Transverse colon (tissue), 4 donors: ENCODE measurements at regions not wholly inside any gene's neighbourhood (a gene's known extent, or its start where the extent isn't known, plus 50 kb on each side); places are given as distances from the start of the nearest gene placed in this dataset.
A peak's percentile ranks its signal among the peaks of the same experiment; 100 is the strongest.

Source experiments
- DNase-seq: peaks from one replicate; pipeline ENCODE4 v3.0.0-alpha.2; 2019
- H3K27ac ChIP-seq, 4 donors: fragments of 200-600 bp; sonication (generic); 2 replicates each; pipeline ENCODE4 v1.5.1; 2016 to 2018; ENCODE audit warnings: inconsistent platforms in 4 of 4
- H3K27me3 ChIP-seq: fragments of 200-600 bp; sonication (generic); 2 replicates; pipeline ENCODE4 v1.5.1; 2017; ENCODE audit warnings: inconsistent platforms
- H3K36me3 ChIP-seq, 4 donors: fragments of 200-600 bp; sonication (generic); 2 replicates each; pipeline ENCODE4 v1.5.1; 2017 to 2019; ENCODE audit warnings: inconsistent platforms in 4 of 4
- H3K4me1 ChIP-seq, 4 donors: fragments of 200-600 bp; sonication (generic); 2 replicates each; pipeline ENCODE4 v1.5.1; 2017 to 2020; ENCODE audit warnings: inconsistent platforms in 4 of 4
- H3K4me3 ChIP-seq, 4 donors: fragments of 200-600 bp; sonication (generic); 1 replicate in 1 of 4; 2 replicates in 3 of 4; pipeline versions ENCODE4 v1.5.1 to v1.6.1; 2017 to 2019; ENCODE audit warnings: inconsistent platforms in 4 of 4
- H3K9me3 ChIP-seq, 2 donors: fragments of 200-600 bp; sonication (generic); 2 replicates each; pipeline ENCODE4 v1.5.1; 2017 to 2019; ENCODE audit warnings: inconsistent platforms in 2 of 2
- EP300 ChIP-seq: sonication (generic); formaldehyde crosslinking; IDR thresholded peaks from one replicate; pipeline ENCODE4 v1.6.1; 2017; ENCODE audit warnings: antibody characterized with exemption, low read depth
- POLR2A ChIP-seq: fragments of 450-650 bp; IDR thresholded peaks from one replicate; pipeline ENCODE4 v1.6.1; 2016; ENCODE audit warnings: antibody characterized with exemption, mild to moderate bottlenecking, moderate library complexity
- POLR2AphosphoS5 ChIP-seq, 3 donors: sonication (generic); formaldehyde crosslinking; IDR thresholded peaks; one replicate each; pipeline ENCODE4 v1.6.1; 2016; ENCODE audit warnings: antibody characterized with exemption in 3 of 3
- WGBS, 2 donors: methylation state at CpG; one replicate each; pipeline ENCODE4 v1.1.5; 2018; ENCODE audit warnings: low coverage in 1 of 2; 5-methylcytosine and 5-hydroxymethylcytosine counted together
- in situ Hi-C, 4 donors: fragments of 200-750 bp; cut with MboI; loops; one replicate each; pipeline versions ENCODE4 v1.15.0 to v1.15.1; 2017; ENCODE audit warnings: low sequenced_read_pairs in 3 of 4, low pct_ligation_motif_present in 1 of 4, low pct_unique_long_range_greater_than_20kb in 1 of 4
- intact Hi-C: fragments of 100-400 bp; cut with DNase I; formaldehyde crosslinking; loops from one replicate; pipeline ENCODE4 v1.15.1; 2023; ENCODE audit warnings: low total_unique reads
- TF ChIP-seq, protein P1 (sequence below), 5 experiments: fragments of 200-600 bp in 3 of 5; fragments of 450-650 bp in 2 of 5; sonication (generic) in 3 of 5; IDR thresholded peaks; 1 replicate in 2 of 5; 2 replicates in 3 of 5; pipeline ENCODE4 v1.5.1; 2016 to 2017; ENCODE audit warnings: antibody characterized with exemption in 5 of 5, inconsistent platforms in 3 of 5, mild to moderate bottlenecking in 2 of 5, moderate library complexity in 1 of 5

DNA sequence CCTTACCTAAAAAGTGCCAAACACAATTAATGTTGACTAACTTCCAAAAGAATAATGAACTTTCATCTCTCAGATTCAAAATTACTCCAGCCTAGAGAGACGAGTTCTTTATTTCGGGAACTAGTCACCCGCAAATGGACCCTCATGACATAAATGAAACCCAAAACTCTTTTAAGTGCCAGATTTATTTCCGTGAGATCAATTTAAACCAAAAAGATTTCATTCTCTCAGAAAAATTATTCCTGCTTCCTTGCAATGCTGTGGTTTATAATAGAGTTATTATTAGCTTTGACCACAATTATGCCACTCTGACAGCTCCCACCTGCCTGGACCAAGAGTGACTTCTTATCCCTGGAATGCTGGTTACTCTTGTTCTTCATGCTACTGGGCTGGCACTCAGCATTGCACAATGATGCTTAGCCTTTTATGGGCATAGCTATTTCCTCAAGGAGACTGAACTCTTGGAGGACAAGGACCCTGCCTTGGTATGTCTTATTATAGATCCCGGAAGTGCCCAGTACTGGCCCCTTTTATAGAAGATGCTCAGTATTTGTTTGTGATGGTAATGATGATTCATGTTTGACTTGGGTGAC, 183.5 kb downstream of the SNX18 start:
- Histone ChIP-seq H3K9me3 (no peaks in the 10 kb centered on the region), H3K27ac (peak overlapping the region in 1 of 4 donors; percentile 19), H3K4me1 (peaks cover 0 to 34% (median 9%) of the 10 kb centered on the region in 4 donors), H3K36me3 (no peaks in the 10 kb centered on the region), H3K4me3 (no peak overlapping the region), H3K27me3 (no peaks in the 10 kb centered on the region)
- no peak for DNase-seq
- in situ Hi-C loops: no loop called here
- intact Hi-C loops: no loop called here
- TF ChIP-seq EP300 (no peak), POLR2AphosphoS5 (IDR thresholded peaks at IDR 0.05) (peak in 2 of 3 donors; percentile 12 to 39)
- WGBS, 2 donors: 82 to 87% methylated on average over 5 of the region's 5 CpGs

DNA sequence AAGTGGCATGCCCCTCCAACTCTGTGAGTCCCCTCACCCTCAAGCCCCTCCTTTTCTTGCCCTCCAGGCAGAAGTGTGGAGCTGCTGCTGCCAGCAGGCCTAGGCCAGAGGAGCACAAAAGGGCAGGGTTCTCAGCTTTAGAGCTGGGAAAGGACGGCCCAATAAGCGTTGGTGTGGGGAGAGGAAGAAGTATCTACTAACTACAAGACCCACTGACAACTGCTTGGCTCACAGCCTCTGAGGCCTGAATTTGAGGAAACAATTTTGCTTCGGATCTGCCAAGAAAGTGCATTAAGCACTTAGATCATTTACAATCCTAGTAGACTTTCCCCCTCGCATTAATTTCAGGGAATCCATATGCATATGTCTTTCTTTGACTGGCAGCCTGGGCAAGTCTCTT, 179.4 kb downstream of the SNX18 start:
- 62 to 73% methylated on average over 4 of the region's 4 CpGs for WGBS, 2 donors
- H3K27me3 ChIP-seq: no peaks in the 10 kb centered on the region
- DNase-seq: no peak
- H3K4me1 ChIP-seq: peaks cover 0 to 27% (median 5%) of the 10 kb centered on the region in 4 donors
- intact Hi-C loops: no loop called here
- no peaks in the 10 kb centered on the region for H3K36me3 ChIP-seq
- TF ChIP-seq POLR2A (no peak), POLR2AphosphoS5 (IDR thresholded peaks at IDR 0.05) (no peak), EP300 (no peak)
- TF ChIP-seq, protein P1, sequence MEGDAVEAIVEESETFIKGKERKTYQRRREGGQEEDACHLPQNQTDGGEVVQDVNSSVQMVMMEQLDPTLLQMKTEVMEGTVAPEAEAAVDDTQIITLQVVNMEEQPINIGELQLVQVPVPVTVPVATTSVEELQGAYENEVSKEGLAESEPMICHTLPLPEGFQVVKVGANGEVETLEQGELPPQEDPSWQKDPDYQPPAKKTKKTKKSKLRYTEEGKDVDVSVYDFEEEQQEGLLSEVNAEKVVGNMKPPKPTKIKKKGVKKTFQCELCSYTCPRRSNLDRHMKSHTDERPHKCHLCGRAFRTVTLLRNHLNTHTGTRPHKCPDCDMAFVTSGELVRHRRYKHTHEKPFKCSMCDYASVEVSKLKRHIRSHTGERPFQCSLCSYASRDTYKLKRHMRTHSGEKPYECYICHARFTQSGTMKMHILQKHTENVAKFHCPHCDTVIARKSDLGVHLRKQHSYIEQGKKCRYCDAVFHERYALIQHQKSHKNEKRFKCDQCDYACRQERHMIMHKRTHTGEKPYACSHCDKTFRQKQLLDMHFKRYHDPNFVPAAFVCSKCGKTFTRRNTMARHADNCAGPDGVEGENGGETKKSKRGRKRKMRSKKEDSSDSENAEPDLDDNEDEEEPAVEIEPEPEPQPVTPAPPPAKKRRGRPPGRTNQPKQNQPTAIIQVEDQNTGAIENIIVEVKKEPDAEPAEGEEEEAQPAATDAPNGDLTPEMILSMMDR (IDR thresholded peaks at IDR 0.05): no peak
- in situ Hi-C loops: no loop called here
- no peak overlapping the region for H3K4me3 ChIP-seq
- H3K27ac ChIP-seq: peak overlapping the region; percentile 12 to 51 (median 46)
- no peaks in the 10 kb centered on the region for H3K9me3 ChIP-seq

DNA sequence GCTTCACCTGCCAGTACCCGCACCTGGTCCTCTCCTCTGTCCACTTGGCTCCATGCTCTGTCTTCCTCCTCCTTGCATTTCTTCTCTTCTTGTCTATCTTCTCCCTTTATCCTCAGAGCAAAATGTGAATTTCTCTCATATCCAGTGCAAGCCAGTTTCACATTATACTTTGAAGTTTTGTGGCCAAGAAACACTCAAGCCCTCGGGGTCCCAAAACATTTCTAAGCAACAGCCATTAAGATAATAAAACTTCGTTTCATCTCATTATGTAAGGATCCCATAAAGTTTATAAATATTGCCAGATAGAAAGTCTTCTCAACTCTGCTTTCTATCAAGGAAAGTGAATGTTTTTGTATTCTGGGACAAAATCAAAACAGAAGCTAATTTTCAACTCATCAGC, 178.8 kb downstream of the SNX18 start:
- 52 to 53% methylated on average over 2 to 3 of the region's 3 CpGs for WGBS, 2 donors
- H3K36me3 ChIP-seq: no peaks in the 10 kb centered on the region
- no peak for DNase-seq
- intact Hi-C loops (no loop called here), in situ Hi-C loops (no loop called here)
- peaks cover 0 to 26% (median 5%) of the 10 kb centered on the region in 4 donors for H3K4me1 ChIP-seq
- no peak for TF ChIP-seq EP300
- TF ChIP-seq POLR2AphosphoS5 (IDR thresholded peaks at IDR 0.05): no peak
- TF ChIP-seq POLR2A: no peak
- TF ChIP-seq, protein P1 (IDR thresholded peaks at IDR 0.05): no peak
- no peak overlapping the region for H3K4me3 ChIP-seq
- no peaks in the 10 kb centered on the region for H3K9me3 ChIP-seq
- peak overlapping the region in 2 of 4 donors; percentile 42 to 51 for H3K27ac ChIP-seq
- H3K27me3 ChIP-seq: no peaks in the 10 kb centered on the region

DNA sequence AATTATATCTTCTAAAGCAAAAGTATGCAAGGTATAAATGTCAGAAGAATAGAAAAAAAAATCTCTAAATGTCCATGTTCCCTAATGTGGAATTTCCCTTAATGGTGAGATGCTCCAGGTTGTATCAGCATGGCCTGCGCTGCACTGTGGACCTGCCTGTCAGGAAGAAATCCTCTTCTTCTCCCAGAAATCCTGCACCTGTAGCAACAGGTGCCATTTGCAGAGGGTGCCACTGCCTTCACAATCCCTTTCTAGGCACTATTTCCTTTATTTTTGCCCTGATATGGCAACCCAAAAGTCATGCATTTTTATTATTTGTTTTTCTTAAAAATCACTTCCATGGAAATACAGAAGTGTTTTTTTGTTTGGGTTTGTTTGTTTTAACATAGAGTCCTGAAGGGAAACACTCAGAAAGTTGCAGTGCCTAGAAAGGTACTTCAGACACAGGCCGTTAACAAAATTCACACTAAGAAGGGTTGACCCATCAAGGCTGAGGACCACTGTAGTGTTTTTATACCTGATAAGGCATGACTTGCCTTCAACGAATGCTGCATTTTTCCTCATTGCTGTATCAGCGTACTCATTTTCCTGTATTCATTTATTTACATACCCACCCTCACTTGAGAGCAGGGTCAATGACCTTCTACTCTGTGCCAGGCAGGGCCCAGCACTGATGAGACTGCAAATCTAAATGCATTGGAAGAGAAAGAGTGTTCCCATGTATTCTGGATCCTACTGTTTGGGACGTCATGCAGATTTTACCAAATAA, 177.8 kb downstream of the SNX18 start:
- no peaks in the 10 kb centered on the region for H3K27me3 ChIP-seq
- no peak for DNase-seq
- in situ Hi-C loops: no loop called here
- no peaks in the 10 kb centered on the region for H3K36me3 ChIP-seq
- no peak overlapping the region for H3K4me3 ChIP-seq
- WGBS, 2 donors: 77 to 95% methylated on average over 3 to 5 of the region's 5 CpGs
- H3K4me1 ChIP-seq: peaks cover 0 to 23% (median 5%) of the 10 kb centered on the region in 4 donors
- H3K9me3 ChIP-seq: no peaks in the 10 kb centered on the region
- intact Hi-C loops: no loop called here
- TF ChIP-seq, protein P1 (IDR thresholded peaks at IDR 0.05): no peak
- TF ChIP-seq POLR2AphosphoS5 (IDR thresholded peaks at IDR 0.05) (no peak), POLR2A (no peak), EP300 (no peak)
- H3K27ac ChIP-seq: no peak overlapping the region
